Left ventricle myocardium inferior (tissue), 1 donor: ENCODE measurements at regions not wholly inside any gene's neighbourhood (a gene's known extent, or its start where the extent isn't known, plus 50 kb on each side); places are given as distances from the start of the nearest gene placed in this dataset.
"Not testable (repeated sequence)": the region's sequence is repeated elsewhere in the genome, so short reads cannot be mapped to it uniquely, and the experiment has no call there.

Experiments used
- DNase-seq: peaks from one replicate; pipeline ENCODE4 v3.0.0-alpha.2; 2020
- H3K27ac ChIP-seq: fragments of 200-600 bp; replicated peaks from 2 replicates; pipeline ENCODE4 v1.8.0; 2021
- H3K27me3 ChIP-seq: fragments of 200-600 bp; 2 replicates; pipeline ENCODE4 v1.8.0; 2021; ENCODE audit warnings: low read depth
- H3K36me3 ChIP-seq: fragments of 200-600 bp; 2 replicates; pipeline ENCODE4 v1.8.0; 2021
- H3K4me1 ChIP-seq: fragments of 200-600 bp; 2 replicates; pipeline ENCODE4 v1.8.0; 2021
- H3K4me3 ChIP-seq: fragments of 200-600 bp; 2 replicates; pipeline ENCODE4 v1.8.0; 2021; ENCODE audit warnings: mild to moderate bottlenecking, moderate library complexity
- H3K9me3 ChIP-seq: fragments of 200-600 bp; replicated peaks from 2 replicates; pipeline ENCODE4 v1.8.0; 2021
- CTCF ChIP-seq: fragments of 200-600 bp; IDR thresholded peaks from 2 replicates; pipeline ENCODE4 v1.8.0; 2021; ENCODE audit warnings: antibody characterized with exemption, mild to moderate bottlenecking, borderline replicate concordance
- intact Hi-C: fragments of 100-400 bp; cut with micrococcal nuclease; formaldehyde crosslinking; loops from one replicate; pipeline ENCODE4 v1.11.0; 2022
- donor health status: DM: no; HTN: yes; CAD: no; lungs with severe emphysema.

- Histone ChIP-seq H3K4me1 (peaks cover 9% of the 10 kb centered on the region), H3K9me3 (peaks cover 9% of the 10 kb centered on the region), H3K36me3 (no peaks in the 10 kb centered on the region), H3K4me3 (no peak overlapping the region), H3K27me3 (no peaks in the 10 kb centered on the region), H3K27ac (no peak overlapping the region)
- peak; percentile 19 for TF ChIP-seq CTCF
- intact Hi-C loops, result no loop called here
- no peak for DNase-seq
Observed at GRCh38 chr3:154904328-154904727, 175.8 kb upstream of the MME start.

DNA sequence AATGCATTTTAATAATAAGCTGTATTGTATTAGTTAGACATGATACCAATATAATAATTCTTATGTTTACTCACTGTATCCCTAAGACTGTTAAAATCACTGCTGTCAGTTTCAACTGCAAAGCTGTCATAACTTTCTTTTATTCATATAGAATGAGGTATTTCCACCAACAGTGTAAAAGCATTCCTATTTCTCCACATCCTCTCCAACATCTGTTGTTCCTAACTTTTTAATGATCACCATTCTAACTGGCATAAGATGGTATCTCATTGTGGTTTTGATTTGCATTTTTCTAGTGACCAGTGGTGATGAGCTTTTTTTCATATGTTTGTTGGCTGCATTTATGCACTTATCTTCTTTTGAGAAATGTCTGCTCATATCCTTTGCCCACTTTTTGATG, 177.6 kb upstream of the MME start:
- H3K4me3 ChIP-seq, H3K36me3 ChIP-seq, DNase-seq, intact Hi-C loops, H3K27me3 ChIP-seq, H3K9me3 ChIP-seq, H3K27ac ChIP-seq: not testable (repeated sequence)
- peaks cover 24% of the 10 kb centered on the region for H3K4me1 ChIP-seq

- TF ChIP-seq CTCF, result no peak
- peak overlapping the region; percentile 78 for H3K27ac ChIP-seq
- intact Hi-C loops, result no loop called here
Observed at GRCh38 chr3:154901278-154901677, 178.8 kb upstream of the MME start.

DNA sequence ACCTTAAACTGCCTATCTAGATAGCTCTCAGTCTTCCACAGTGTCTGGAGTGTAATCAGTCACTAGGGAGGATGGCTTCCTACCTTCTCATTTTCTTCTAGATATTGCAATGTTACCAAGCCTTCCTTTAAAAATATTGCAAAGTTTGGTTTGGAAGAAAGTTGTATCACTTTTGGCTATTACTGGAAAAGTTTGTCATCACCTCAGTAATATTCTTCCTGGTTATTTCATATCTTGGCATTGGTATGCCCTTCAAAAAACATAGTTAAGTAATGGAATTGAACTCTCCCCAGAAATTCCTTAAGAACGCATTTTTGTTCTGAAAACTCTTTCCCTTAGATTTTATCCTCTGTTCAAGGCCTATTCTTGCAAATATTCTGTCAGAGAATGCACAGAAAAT, 179.3 kb upstream of the MME start:
- Histone ChIP-seq H3K36me3 (no peaks in the 10 kb centered on the region), H3K4me1 (peaks cover 24% of the 10 kb centered on the region), H3K27me3 (no peaks in the 10 kb centered on the region), H3K4me3 (no peak overlapping the region), H3K9me3 (peaks cover 6% of the 10 kb centered on the region), H3K27ac (peak overlapping the region; percentile 78)
- TF ChIP-seq CTCF, result no peak
- intact Hi-C loops, result no loop called here
- DNase-seq, result no peak

More at GRCh38 chr3:154901278-154901677, 178.8 kb upstream of the MME start:
- Histone ChIP-seq H3K36me3 (no peaks in the 10 kb centered on the region), H3K9me3 (peaks cover 1% of the 10 kb centered on the region), H3K4me3 (no peak overlapping the region), H3K4me1 (peaks cover 24% of the 10 kb centered on the region), H3K27me3 (no peaks in the 10 kb centered on the region)
- no peak for DNase-seq

DNA sequence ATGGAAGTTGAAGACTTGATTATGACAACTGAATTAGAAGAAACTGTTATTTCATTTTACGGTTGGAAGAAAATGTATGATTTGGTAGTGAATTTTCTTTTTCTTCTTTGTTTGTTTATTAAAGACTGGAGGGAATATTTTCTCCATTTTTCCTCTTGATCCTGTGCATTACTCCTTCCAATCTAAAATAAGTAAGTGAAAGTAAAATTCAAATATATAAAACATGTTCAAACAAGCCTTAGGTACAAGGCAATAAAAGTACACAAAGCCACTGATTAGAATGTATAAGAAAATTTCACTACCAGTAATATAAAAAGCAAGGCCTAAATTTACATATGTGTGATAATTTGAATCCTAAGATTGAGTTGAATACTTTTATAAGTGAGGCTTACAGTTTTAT, 181.2 kb upstream of the MME start:
- H3K27ac ChIP-seq, result peak overlapping the region; percentile 78
- intact Hi-C loops, result no loop called here
- no peak for TF ChIP-seq CTCF

GRCh38 chr3:154898443-154898842, 181.7 kb upstream of the MME start:
- no peak for TF ChIP-seq CTCF
- no peak overlapping the region for H3K4me3 ChIP-seq
- no peaks in the 10 kb centered on the region for H3K27me3 ChIP-seq
- peak overlapping the region; percentile 78 for H3K27ac ChIP-seq
- no peak for DNase-seq
- peaks cover 24% of the 10 kb centered on the region for H3K4me1 ChIP-seq
- no peaks in the 10 kb centered on the region for H3K36me3 ChIP-seq
- peaks cover 13% of the 10 kb centered on the region for H3K9me3 ChIP-seq
- intact Hi-C loops, result no loop called here

More for the DNA sequence above, 181.2 kb upstream of the MME start:
- Histone ChIP-seq H3K27me3 (no peaks in the 10 kb centered on the region), H3K4me1 (peaks cover 24% of the 10 kb centered on the region), H3K4me3 (no peak overlapping the region), H3K36me3 (no peaks in the 10 kb centered on the region), H3K9me3 (peaks cover 13% of the 10 kb centered on the region)
- DNase-seq, result no peak
